ENCODE measurements at regions not wholly inside any gene's neighbourhood (a gene's known extent, or its start where the extent isn't known, plus 50 kb on each side); places are given as distances from the start of the nearest gene placed in this dataset.

- no peak for TF ChIP-seq MYNN (IDR thresholded peaks at IDR 0.05)
- no peak for TF ChIP-seq MYNN (CRISPR knock-in tag; IDR thresholded peaks at IDR 0.05)
- no peak for TF ChIP-seq EZH2 (IDR thresholded peaks at IDR 0.05; ENCODE audit: borderline replicate concordance, low read depth, low read length)
- TF ChIP-seq CHD2 (IDR thresholded peaks at IDR 0.05; ENCODE audit: low read depth, low read length): no peak
- TF ChIP-seq FOXP4 (CRISPR knock-in tag; IDR thresholded peaks at IDR 0.05; ENCODE audit: borderline replicate concordance): no peak
- TF ChIP-seq PHF8 (IDR thresholded peaks at IDR 0.05; ENCODE audit: borderline replicate concordance, low read length): no peak
- TF ChIP-seq CEBPB (tag; IDR thresholded peaks at IDR 0.05): no peak
- TF ChIP-seq MEF2A (IDR thresholded peaks at IDR 0.05; ENCODE audit: control insufficient read depth, low read depth, low read length): no peak
- TF ChIP-seq U2AF2 (optimal IDR thresholded peaks at IDR 0.05; ENCODE audit: low read depth, low read length): no peak
- TF ChIP-seq KDM1A (IDR thresholded peaks at IDR 0.05): no peak
- no peak for TF ChIP-seq CTCF (IDR thresholded peaks at IDR 0.05 in 2 of 3, conservative IDR thresholded peaks at IDR 0.05 in 1 of 3; ENCODE audit: insufficient read depth in 2 of 3, low read depth in 1 of 3, low read length in 3 of 3)
- TF ChIP-seq TAF1 (IDR thresholded peaks at IDR 0.05; ENCODE audit: control insufficient read depth, extremely low read depth, insufficient read depth, low read length, severe bottlenecking): no peak
- no peak for TF ChIP-seq THAP7 (CRISPR knock-in tag; IDR thresholded peaks at IDR 0.05)
Observed at GRCh38 chr18:56152551-56153310, 485.7 kb downstream of the TXNL1 start.
